ENCODE measurements at regions not wholly inside any gene's neighbourhood (a gene's known extent, or its start where the extent isn't known, plus 50 kb on each side); places are given as distances from the start of the nearest gene placed in this dataset.

DNA sequence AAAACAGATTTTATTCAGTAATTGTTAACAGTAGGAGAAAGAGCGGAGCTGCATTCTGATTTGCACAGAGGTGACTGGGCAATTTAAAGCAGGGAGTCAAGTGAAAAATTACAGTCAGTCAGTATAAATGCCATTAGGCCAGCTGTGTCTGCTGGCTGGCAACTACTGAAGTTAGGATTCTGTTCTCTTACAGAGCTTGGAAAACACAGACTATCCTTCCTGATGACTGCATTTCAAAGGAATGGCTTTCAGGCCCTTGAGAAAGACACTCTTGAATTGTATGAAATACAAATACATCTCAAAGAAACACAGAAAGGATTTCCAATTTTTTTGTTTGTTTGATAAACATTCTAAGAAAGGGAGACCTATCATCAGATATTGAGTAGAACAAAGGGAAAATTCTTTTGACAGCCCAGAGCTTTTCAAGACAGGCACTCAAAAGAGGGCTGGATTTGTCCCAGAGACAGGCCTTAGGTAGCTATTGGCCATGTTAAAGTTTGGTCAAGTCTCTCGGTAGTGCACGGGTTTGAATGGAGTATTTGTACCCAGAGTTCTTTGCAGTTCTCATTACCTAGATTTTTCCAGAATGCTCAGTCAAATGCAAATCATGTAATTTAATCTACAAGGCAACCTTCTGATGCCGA is 551.2 kb upstream of the CCDC54 start:
- no peak for DNase-seq (ENCODE audit: low spot score)
- H3K36me3 Mint-ChIP-seq (ENCODE audit: low read depth): no peaks in the 10 kb centered on the region
- peaks cover 44% of the 10 kb centered on the region for H3K4me1 Mint-ChIP-seq (ENCODE audit: low read depth)
- no peak overlapping the region for H3K4me3 Mint-ChIP-seq (ENCODE audit: unreplicated experiment)
- no peaks in the 10 kb centered on the region for H3K27me3 Mint-ChIP-seq (ENCODE audit: low read depth)
- peak overlapping the region; percentile 91 for H3K27ac Mint-ChIP-seq (ENCODE audit: unreplicated experiment)
- TF ChIP-seq, protein P1, sequence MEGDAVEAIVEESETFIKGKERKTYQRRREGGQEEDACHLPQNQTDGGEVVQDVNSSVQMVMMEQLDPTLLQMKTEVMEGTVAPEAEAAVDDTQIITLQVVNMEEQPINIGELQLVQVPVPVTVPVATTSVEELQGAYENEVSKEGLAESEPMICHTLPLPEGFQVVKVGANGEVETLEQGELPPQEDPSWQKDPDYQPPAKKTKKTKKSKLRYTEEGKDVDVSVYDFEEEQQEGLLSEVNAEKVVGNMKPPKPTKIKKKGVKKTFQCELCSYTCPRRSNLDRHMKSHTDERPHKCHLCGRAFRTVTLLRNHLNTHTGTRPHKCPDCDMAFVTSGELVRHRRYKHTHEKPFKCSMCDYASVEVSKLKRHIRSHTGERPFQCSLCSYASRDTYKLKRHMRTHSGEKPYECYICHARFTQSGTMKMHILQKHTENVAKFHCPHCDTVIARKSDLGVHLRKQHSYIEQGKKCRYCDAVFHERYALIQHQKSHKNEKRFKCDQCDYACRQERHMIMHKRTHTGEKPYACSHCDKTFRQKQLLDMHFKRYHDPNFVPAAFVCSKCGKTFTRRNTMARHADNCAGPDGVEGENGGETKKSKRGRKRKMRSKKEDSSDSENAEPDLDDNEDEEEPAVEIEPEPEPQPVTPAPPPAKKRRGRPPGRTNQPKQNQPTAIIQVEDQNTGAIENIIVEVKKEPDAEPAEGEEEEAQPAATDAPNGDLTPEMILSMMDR (IDR thresholded peaks at IDR 0.05): no peak
- peaks cover 3% of the 10 kb centered on the region for H3K9me3 Mint-ChIP-seq (ENCODE audit: low read depth)

DNA sequence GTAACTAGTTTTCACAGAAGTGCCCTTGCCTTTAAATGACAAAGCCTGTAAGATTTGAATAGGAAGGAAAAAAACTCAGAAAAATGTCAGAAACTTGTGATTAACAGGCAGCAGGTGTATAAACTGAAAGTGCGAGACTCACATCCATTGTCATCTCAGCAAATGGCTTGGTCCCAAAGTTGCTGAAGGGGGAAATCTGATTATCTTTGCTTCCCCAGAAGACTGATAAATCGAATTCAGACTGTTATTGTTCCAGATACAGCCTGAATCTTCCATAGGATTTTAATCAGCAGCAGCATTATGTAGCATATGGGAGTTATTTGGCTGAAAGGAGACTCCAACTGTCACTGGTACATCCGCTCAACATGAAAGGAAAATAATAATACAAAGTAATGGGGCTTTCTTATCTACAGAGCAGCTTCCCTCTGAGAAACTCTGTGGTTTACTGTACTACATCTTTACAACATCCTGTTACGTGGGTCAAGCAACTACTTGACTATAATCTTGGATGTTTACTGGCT is 550.4 kb upstream of the CCDC54 start:
- Mint-ChIP-seq H3K27ac (ENCODE audit: unreplicated experiment) (peak overlapping the region; percentile 91), H3K4me1 (ENCODE audit: low read depth) (peaks cover 44% of the 10 kb centered on the region)

DNA sequence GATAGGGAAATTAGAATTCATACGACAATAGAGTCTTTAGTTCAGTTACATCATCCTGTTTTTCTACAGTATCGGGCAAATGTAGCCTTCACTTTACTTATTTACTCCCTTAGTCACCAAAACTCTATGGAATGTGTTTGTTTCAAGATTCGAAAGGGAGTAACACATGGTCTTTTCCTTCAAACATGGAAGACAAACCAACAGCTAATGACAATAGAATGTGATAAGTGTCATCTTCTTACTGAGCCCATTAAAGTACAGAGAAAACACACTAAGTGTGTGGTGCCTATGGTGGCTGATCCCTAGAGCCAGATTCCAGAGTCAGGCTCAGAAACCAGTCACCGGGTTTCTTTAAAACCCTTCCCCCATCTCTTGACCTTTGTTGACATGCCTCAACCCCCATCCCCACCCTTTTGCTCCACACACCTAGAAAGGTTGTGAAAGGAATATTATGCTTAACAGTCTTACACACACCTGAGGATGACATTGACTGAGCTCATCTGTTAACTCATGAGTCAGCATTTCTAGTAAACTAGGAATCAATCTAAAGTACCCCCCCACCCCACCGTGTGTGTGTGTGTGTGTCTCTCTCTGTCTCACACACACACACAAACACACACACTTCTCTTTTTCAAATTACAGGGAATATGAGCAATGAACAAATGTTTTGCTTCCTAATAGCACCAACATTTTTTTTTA is 549.6 kb upstream of the CCDC54 start:
- TF ChIP-seq, protein P1 (IDR thresholded peaks at IDR 0.05): no peak
- Mint-ChIP-seq H3K27me3 (ENCODE audit: low read depth) (no peaks in the 10 kb centered on the region), H3K4me3 (ENCODE audit: unreplicated experiment) (no peak overlapping the region), H3K9me3 (ENCODE audit: low read depth) (peaks cover 16% of the 10 kb centered on the region), H3K27ac (ENCODE audit: unreplicated experiment) (peak overlapping the region; percentile 78), H3K36me3 (ENCODE audit: low read depth) (peaks cover 10% of the 10 kb centered on the region), H3K4me1 (ENCODE audit: low read depth) (peaks cover 44% of the 10 kb centered on the region)
- DNase-seq (ENCODE audit: low spot score): no peak

More for the DNA sequence above, 550.4 kb upstream of the CCDC54 start:
- Mint-ChIP-seq H3K9me3 (ENCODE audit: low read depth) (peaks cover 8% of the 10 kb centered on the region), H3K27me3 (ENCODE audit: low read depth) (no peaks in the 10 kb centered on the region), H3K4me3 (ENCODE audit: unreplicated experiment) (no peak overlapping the region), H3K36me3 (ENCODE audit: low read depth) (peaks cover 2% of the 10 kb centered on the region)
- TF ChIP-seq, protein P1 (IDR thresholded peaks at IDR 0.05): no peak
- DNase-seq (ENCODE audit: low spot score): no peak

DNA sequence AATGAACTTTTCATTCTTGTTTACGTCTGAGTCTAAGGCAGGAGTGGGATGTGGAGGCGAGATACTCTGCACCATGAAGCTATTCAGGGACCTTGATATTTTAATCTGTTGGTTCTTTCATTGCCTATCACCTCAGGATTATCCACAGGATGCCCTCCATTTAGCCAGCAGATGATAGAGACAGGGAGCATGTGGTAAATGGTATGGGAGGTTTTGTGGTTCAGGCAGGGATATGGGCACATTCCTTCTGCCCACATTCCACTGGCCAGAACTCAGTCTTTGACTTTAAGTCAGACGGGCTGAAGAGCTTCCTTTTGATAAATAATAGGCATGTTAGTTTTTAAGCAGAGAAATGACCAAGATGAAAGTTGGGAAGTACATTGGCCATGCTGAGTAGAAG is 548.0 kb upstream of the CCDC54 start:
- no peaks in the 10 kb centered on the region for H3K27me3 Mint-ChIP-seq (ENCODE audit: low read depth)
- TF ChIP-seq, protein P1 (IDR thresholded peaks at IDR 0.05): no peak
- peaks cover 44% of the 10 kb centered on the region for H3K4me1 Mint-ChIP-seq (ENCODE audit: low read depth)
- H3K36me3 Mint-ChIP-seq (ENCODE audit: low read depth): peaks cover 12% of the 10 kb centered on the region
- peaks cover 19% of the 10 kb centered on the region for H3K9me3 Mint-ChIP-seq (ENCODE audit: low read depth)
- no peak for DNase-seq (ENCODE audit: low spot score)
- H3K27ac Mint-ChIP-seq (ENCODE audit: unreplicated experiment): peak overlapping the region; percentile 3
- no peak overlapping the region for H3K4me3 Mint-ChIP-seq (ENCODE audit: unreplicated experiment)

DNA sequence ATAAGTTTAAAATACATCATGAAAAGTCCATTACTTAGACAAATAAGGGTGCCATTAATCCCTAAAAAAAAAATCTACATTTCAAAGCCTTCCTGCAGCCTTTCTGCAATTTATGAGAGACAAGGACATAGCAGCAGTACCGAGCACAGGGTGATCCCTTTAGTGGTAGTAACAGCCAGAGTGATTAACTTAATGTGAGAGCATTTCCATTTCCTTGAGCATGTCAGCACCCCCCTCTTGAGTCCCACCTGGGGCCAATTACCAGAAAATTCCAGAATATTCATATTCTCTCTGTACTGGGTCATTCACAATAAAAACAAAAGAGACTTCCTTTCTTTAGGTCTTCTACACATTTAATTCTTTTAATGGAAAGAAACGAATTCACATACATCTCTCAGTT is 546.9 kb upstream of the CCDC54 start:
- Mint-ChIP-seq H3K4me1 (ENCODE audit: low read depth) (peaks cover 37% of the 10 kb centered on the region), H3K9me3 (ENCODE audit: low read depth) (peaks cover 19% of the 10 kb centered on the region), H3K4me3 (ENCODE audit: unreplicated experiment) (no peak overlapping the region), H3K27ac (ENCODE audit: unreplicated experiment) (no peak overlapping the region), H3K36me3 (ENCODE audit: low read depth) (peaks cover 12% of the 10 kb centered on the region), H3K27me3 (ENCODE audit: low read depth) (no peaks in the 10 kb centered on the region)
- no peak for DNase-seq (ENCODE audit: low spot score)
- TF ChIP-seq, protein P1 (IDR thresholded peaks at IDR 0.05): no peak

All from chondrocyte (in vitro differentiated cells).